Stimulated activated CD4-positive, alpha-beta T cell treated with anti-CD3 and anti-CD28 coated beads, Interleukin-1b, Interleukin-23, amount 100 ng/mL, for 48 hours (primary cell): ENCODE measurements at regions not wholly inside any gene's neighbourhood (a gene's known extent, or its start where the extent isn't known, plus 50 kb on each side); places are given as distances from the start of the nearest gene placed in this dataset.

ENCODE experiments used
- DNase-seq: peaks from one replicate; pipeline ENCODE4 v3.0.0-alpha.2; 2020

DNA sequence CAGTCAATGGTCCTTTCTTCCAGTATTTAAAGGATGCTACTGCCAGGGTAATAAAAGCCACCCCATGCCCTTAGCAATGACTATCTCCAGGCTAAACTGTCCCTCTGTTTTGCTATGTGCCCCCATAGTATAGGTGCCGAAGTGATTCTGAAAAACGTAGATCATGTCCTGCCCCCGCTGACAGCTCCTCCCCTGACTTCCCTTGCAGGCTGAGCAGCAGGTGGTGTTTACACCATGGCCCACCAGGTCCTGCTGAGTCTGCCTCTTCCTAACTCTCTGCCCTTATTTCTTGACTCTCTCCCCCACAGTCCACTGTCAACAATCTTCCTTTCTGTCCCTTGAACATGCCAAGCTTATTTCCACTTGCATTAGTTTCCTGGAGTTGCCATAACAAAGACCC, 352.5 kb upstream of the TSHZ2 start:
- no peak for DNase-seq

DNA sequence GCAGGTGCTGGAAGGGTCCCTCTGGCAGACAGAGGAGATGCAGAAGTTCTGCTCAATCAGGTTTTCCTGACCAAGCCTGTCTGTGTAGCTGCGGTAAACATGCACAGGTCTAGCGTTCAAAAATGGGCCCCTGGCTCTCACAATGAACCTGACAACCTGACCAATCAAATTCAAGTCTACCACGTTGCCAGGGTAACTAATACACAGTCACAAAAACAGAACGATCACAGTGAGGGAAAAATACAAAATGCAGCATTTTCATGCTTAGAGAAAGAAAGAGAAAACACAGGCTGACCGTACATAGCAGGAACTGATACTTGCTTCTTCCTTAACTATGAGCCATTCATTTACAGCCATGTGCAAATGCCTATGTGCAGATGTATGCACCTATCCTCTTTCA, 353.1 kb upstream of the TSHZ2 start:
- no peak for DNase-seq

DNA sequence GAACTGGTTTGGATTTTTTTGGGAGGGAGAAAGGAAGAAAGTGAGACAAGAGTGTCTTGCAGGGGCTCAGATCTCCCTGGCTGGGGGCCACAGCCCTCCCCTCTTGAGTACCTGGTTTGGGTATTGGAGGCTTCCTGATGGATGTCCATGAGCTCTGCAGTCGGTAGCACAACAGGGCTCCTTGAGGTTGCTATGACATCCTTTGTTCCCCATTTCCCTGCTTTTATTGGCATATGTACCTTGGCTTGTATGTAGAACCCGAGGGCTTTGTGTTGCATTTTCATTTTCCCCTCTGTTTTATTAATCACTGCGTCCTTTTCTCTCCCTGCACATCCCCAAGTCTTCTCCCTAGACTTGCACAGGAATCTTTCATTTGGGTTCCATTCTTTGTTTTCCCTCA, 355.5 kb upstream of the TSHZ2 start:
- no peak for DNase-seq

DNA sequence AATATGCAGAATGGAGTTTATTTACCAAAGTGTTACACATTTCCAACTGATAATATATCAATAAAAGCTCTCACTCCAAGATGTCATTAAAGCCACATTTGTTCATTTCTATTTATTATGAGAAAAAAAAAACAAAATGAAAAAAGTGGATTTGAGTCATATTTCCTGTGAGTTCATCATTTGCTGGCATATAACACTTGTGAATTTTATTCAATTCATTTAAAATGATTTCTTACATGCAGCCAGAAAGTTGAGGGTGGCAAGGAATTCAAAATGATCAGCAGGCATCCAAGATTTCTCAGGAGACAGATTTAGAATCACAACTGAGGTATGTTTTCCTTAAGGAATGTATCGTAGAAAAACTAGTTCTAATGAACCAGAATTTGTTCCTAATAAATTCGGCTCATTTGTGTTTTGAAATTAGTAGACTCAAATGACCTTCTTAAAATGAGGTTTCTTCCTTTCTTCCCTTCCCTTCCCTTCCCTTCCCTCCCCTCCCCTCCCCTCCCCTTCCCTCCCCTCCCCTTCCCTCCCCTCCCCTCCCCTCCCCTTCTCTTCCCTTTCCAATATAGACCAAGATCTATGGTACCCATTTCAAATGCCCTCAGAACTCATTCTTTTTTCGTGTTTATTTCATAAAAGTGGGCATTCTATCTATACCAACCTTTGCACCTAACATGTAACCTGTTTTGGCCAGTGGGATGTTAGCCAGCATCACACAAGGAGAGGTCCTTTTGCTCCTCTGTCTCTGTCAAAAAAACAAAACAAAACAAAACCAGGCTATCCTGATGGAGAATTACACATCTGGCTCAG, 357.9 kb upstream of the TSHZ2 start:
- no peak for DNase-seq

DNA sequence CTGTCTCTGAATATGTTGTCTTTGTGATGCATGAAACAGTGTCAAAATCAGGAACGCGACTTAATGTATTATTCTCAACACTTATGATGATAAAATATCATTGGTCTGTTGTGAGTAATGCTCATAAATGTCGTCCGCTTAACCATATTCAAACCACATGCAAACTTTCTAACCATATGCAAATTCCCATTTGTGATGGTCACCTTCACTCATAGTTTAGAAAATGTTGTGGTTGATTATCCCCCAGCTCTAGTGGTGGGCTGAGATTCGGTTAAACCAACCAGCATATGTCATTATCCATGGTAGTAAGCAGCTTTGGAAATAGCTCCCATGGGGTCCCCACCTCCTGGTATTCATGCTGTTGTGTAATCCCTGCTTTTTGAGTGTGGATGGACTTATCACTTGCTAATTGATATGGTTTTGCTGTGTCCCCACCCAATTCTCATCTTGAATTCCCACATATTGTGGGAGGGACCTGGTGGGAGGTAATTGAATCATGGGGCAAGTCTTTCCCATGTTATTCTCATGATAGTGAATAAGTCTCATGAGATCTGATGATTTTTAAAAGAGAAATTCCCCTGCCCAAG, 360.0 kb upstream of the TSHZ2 start:
- DNase-seq = no peak

DNA sequence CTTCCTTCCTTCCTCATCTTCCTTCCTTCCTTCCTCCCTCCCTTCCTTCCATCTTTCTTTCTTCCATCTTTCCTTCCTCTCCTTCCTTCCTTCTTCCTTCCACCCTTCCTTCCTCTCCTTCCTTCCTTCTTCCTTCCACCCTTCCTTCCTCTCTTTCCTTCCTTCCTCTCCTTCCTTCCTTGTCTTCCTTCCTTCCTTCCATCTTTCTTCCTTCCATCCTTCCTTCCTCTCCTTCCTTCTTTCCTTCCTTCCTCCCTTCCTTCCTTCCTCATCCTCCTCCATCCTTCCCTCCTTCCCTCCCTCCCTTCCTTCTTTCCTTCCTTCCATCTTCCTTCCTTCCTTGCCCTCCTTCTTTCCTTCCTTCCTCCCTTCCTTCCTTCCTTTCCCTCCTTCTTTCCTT, 361.4 kb upstream of the TSHZ2 start:
- no peak for DNase-seq

DNA sequence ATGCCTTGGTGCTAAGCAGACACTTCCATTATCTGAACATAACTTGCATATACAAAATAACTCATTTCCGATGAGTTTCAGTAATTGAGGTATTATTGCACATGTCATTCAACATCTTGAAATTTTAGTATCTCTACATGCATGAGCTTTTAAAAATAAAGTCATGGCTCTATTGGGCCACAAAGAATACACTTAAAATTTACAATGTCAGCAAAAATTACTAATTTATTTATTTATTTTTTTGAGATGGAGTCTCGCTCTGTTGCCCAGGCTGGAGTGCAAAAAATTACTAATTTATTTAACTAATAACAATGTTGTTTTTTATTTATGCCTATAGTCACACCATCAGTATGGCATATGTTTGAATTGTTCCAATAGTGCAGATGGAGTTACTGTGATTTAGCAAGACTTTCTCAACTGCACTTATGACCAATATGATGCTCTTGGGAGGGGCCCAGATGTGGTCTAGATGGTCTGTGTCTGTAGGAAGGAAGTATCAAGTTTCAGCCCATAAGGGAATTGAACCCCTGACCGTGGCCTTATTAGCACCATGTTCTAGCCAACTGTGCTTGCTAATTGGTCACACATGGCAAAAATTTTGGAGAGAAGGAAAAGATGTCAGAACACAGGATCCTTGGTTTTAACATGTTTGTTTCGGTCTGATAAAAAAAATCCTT, 370.7 kb upstream of the TSHZ2 start:
- no peak for DNase-seq

DNA sequence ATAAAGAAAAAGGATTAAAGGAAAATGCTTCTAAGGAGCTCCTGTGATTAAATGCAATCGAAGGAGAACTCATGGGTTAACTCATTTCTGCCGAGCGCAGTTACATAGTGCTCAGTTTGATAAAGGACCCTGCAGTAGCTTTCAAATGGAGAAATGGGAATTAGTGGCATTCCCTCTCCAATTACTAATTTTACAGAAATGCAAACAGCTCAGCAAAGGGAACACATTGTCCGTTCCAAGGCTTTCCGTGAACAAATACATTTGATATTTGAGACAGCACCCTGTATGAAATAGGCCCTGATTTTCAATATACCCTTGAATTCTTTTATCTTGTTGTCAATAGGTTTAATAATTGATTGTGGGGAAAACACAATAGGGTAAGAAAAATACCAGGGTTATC, 375.9 kb upstream of the TSHZ2 start:
- DNase-seq = no peak

DNA sequence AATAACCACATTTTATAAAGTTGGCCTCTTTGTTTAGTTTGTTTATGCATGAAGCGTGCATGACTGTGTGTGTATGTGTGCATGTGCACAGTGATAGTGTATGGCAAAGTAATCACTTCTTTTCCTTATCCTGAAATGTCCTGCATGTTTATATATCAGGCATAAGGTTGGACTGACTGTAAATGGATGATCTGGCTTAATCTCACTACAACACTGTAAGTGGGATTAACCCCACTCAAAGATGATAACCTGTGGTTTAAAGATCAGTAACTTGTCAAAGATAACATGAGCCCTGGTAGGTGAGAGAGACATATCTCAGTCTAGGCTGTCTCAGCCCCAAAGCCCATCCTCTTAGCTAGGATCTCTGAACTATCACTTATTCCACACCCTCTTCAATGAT, 376.6 kb upstream of the TSHZ2 start:
- DNase-seq = no peak

DNA sequence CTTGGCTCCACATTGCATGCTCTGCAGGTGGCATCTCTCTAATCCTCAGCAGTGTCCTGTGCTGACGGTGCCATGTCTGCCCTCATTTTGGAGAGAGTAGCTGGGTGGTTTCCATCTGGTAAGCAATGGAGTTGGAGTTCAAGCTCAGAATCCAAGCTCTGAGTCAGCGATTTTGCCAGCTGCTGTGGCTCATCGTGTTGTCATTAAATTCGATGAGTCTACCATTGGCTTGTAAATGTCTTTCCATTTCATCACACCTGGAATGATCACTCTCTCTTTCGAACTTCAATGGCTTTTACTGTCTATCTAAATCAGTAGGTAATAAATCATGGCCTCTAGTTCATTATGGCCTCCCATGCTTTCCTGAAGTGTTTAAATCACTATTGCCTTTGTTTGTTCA, 378.5 kb upstream of the TSHZ2 start:
- DNase-seq = no peak

DNA sequence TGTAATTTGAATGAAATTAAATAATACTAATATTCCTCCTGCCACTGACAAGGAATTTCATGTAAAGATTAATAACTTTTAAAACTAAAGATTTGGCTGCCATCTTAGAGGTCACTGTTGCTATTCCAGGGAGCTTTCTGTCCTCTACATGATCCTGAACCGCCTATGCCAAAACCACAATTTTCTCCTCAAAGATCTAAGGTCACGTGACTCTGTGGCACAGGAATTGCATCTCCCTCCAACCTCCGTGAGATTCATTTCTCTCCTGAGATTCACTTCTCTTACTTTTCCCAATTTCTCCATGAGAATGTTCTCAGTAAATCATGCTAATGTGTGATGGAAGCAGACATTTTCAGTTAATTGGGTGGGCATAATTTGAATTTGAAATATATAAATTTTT, 379.6 kb upstream of the TSHZ2 start:
- no peak for DNase-seq

DNA sequence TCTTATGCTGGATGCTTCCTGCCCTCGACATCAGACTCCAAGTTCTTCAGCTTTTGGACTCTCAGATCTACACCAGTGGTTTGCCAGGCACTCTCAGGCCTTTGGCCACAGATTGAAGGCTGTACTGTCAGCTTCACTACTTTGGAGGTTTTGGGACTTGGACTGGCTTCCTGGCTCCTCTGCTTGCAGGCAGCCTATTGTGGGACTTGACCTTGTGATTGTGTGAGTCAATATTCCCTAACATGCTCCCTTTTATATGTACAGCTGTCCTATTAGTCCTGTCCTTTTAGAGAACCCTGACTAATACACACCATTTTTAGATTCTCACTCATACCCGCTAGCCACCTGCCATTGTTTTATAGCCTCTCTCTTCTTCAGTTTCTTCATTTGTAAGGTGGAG, 382.1 kb upstream of the TSHZ2 start:
- no peak for DNase-seq

DNA sequence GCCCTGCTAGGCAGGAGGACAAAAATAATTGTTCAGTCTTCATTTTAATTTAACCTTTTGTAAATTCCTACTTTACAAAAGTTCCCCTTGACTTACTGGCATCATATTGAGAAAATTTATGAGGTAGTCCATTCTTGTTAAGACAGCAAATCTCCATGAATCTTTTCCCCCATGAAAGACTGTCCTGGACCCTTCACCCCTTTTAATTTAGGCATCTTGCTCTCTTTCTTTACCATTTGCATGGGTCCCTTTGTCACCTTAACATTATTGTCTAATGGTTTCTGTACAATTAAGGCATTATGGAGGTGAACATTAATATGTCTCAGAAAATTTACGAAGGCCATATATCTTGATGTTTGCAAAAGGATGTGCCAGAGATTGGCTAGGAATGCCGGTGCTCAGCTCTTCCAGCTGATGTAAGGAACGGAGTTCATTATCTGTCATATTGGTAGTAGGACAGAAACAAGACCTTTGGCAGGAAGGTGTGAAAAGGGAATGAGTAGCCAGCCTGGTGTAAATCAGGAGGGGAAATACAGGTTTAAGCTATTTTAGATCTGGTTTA, 382.8 kb upstream of the TSHZ2 start:
- no peak for DNase-seq

DNA sequence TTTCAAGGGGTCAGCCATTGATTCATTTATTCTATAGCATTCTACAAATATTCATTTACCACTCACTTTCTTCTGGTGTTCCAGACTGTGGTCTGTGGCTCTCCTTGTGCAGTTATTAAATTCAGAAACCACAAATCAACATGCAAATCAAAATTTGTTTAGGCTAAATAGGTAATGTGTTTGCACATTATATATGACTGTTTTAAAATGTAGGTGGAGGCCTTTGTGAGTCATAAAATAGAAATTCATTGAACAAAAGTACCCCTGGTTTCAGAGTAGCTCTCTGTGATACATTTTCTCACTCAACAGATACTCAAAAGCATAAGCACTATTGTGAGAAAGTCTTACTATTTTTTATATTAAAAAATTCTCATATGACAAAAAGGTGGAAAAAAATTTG, 385.5 kb upstream of the TSHZ2 start:
- DNase-seq = no peak

DNA sequence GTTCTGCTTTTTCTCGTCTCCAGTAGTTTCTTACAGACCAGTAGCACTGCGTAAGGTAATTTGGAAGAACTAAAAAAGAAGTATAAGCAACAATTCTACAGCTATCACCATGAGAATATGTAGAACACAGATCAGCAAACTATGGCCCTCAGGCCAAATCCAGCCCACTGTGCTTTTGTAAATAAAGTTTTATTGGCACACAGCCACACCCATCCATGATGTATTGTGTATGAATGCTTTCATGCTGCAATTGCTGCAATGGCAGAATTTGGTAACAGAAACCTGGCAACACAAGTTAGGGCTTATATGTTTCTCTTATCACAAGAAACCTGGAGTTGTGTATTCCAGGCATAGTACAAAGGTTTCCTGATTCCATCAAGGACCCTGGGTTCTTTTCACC, 386.8 kb upstream of the TSHZ2 start:
- no peak for DNase-seq

DNA sequence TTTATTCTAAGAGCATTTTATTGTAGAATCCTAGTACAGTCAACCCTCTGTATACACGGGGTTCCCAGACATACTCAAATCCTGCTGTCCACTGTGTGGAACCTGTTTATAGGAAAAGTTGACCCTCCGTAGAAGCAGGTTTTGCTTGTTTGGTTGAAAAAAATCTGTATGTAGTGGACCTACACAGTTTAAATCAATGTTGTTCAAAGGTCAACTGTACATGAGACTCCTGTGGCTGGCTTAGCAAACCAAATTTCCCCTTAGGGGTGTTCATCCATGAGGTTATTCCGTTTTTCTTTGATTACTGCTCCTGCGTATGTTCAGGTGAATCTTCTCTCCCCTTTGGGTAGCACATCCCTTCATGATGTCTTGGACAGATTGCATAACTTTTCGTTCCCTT, 387.0 kb upstream of the ZFP64 start:
- no peak for DNase-seq

DNA sequence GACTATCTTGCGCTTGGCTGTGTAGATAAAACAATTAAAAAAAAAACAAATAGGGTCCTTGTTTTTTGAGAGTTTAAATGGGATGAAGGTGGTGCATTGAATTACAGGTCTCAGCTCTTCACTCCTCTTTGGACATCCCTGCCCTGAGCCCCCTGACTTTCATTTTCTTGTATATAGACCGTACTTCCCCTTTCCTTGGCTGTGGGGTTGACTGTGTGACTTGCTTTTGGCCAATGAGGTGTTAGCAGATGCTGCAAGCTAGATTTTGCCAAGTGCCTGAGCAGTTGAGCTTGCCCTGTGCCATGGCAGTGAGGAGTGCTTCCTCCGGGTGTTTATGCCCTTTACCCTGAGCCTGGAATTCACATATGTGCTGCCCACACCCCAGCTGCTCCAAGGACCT, 386.1 kb upstream of the ZFP64 start:
- DNase-seq = no peak

DNA sequence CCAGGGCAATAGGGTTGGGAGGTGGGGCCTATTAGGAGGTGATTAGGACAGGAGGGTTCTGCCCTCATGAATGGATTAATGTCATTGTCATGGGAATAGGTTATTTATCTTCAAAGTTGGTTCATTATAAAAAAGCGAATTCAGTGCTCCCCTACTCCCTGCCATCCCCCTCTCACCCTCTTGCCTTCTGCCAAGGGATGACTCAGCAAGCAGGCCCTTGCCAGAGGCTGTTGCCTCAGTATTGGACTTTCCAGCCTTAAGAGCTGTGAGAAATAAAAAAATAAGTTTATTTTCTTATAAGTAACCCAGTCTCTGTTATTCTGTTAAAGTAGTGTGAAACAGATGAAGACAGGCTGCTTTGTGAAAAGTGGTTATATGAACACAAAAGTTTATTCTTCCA, 381.1 kb upstream of the ZFP64 start:
- no peak for DNase-seq

DNA sequence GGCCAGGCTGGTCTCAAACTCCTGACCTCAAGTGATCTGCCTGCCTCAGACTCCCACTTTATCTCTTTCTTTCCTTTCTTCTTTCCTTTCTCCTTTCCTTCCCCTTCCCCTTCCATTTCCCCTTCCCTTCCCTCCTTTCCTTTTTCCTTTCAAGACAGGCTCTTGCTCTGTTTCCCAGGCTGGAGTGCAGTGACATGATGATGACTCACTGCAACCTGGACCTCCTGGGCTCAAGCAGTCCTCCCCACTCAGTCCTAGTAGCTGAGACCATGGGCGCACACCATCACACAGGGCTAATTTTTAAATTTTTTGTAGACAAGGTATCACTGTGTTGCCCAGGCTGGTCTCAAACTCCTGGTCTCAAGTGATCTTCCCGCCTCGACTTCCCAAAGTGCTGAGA, 377.6 kb upstream of the ZFP64 start:
- DNase-seq = no peak

DNA sequence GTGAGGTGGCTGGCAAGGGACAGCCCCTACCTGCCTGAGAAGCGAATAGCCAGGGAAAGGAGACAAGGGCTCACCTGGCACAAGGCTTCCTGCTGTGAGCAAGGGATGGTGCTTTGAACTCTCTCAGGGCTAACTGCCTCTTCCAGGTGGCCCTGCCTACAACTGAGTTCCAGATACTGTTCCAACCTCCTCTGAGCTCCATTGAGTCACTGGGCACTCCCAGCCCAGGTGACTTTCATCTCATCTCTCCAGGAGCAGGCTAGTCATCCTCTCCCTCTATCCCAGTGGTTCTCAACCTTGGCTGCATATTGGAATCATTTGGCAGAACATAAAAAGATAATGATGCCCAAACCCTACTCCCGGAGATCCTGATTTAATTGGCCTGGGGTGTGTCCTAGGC, 374.0 kb upstream of the ZFP64 start:
- DNase-seq = no peak

DNA sequence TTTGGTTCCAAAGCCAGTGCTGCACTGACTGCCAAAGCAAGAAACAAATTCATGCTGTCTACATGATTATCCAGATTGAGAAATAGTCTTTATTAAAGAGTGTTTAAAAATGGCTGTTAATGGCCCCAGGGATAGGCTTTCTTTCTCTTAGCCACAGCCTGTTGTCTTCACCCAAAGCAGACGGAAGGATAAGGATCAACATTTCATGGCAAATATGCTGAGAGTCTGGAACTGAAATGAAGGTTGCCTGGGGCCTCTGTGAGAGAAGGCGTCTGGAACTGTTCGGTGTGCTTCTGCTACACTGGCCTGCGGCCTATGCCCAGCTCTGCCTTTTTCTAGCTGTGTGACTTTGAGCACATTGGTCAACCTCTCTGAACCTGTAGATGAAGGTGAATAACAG, 373.0 kb upstream of the ZFP64 start:
- no peak for DNase-seq

DNA sequence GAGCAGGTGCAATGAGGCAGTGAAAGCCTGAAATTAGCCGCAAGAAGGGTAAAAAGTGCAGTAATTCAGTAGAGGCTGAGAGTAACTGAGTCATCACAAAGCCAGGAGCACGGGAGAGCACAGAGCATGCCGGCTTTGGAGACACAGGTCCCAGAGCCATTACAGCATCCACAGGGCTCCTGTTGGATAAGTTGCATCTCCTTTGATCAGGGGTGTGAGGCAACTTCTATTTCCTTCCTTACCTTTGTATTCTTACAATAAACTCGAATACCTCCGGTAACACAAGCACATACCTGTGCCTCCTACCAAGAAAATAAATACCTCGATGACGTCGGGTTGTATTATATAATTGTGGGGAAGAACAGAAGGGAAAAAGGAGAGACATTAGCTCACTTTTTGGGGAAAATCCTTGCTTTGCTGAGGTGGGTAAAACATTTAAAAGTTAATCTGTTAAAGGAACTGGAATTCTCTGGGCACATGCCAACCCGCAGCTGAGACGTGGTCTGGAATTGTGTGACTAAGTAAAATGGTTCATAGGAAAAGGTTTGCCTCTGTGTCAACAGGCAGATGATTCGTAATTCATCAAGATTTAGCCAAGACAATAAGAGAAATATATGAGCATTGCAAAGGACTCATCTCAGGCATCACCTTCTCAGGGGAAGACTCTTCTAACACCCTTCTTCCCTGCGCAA, 360.7 kb upstream of the ZFP64 start:
- DNase-seq = no peak

DNA sequence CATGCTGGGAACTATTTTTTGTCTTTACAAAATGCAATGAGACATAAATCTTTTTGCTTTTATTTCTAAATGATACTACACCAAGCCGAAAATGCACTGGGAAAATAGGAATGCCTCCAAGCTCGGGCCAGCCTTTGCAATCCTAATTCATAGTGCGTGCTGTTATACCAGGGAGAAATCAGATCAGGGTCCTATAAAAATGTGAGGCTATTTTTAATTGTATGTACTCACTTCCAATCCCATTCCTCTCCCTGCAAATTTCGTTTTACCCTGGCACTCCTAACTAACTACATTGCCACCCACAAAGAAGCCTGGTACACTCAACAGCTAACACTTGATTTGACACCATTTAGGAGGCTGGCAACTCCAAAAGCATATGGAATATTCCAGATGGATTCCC, 350.6 kb upstream of the ZFP64 start:
- DNase-seq = no peak

DNA sequence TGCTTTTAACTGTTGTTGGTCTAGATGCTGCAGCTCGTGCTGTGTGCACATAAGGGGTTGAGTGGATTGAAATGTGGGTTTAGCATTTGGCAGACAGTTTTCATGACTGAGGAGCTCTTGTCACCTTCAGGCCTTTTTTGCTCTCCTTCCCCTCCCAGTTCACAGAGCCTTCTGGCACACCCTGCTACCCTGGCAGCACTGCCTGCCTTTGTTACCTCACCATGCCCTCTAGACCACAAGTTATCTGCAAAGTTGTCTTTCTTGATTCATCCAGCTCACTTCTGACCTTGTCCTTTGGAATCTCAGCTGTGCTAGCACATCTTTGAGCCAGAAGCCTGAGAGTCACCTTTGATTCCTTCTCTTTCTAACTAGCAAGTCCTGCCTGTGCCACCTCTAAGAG, 348.9 kb upstream of the ZFP64 start:
- no peak for DNase-seq
